Keratinocyte (primary cell): ENCODE measurements at regions not wholly inside any gene's neighbourhood (a gene's known extent, or its start where the extent isn't known, plus 50 kb on each side); places are given as distances from the start of the nearest gene placed in this dataset.

Experiments used
- DNase-seq: peaks from one replicate; pipeline ENCODE4 v3.0.0-alpha.2; 2011; ENCODE audit warnings: low read depth, missing footprints, low spot score
- FAIRE-seq: peaks from 2 replicates; lab custom pipeline; 2011; peaks lifted over from hg19 to GRCh38; lab: Jason Lieb, UNC
- H2AFZ ChIP-seq: 2 replicates; pipeline ENCODE4 v1.6.0; 2012; ENCODE audit warnings: low read length, control low read depth, inconsistent platforms; ENCODE audit not compliant: control insufficient read depth
- H3K27ac ChIP-seq: 2 replicates; pipeline ENCODE4 v1.5.1; 2011; ENCODE audit warnings: low read length; ENCODE audit not compliant: control insufficient read depth, insufficient read depth
- H3K27me3 ChIP-seq: 3 replicates; pipeline ENCODE4 v1.6.0; 2011; ENCODE audit warnings: low read length; ENCODE audit not compliant: control insufficient read depth, insufficient read depth; ENCODE audit errors: extremely low read depth
- H3K36me3 ChIP-seq, 2 experiments: 2 replicates in 1 of 2; 3 replicates in 1 of 2; pipeline ENCODE4 v1.5.1; 2011; ENCODE audit warnings: low read length in 2 of 2, mild to moderate bottlenecking in 1 of 2; ENCODE audit not compliant: control insufficient read depth in 2 of 2, insufficient read depth in 2 of 2; ENCODE audit errors: extremely low read depth in 1 of 2
- H3K4me1 ChIP-seq: 3 replicates; pipeline ENCODE4 v1.5.1; 2011; ENCODE audit warnings: low read length; ENCODE audit not compliant: control insufficient read depth, insufficient read depth; ENCODE audit errors: extremely low read depth
- H3K4me2 ChIP-seq: 3 replicates; pipeline ENCODE4 v1.6.0; 2011; ENCODE audit warnings: low read depth, low read length; ENCODE audit not compliant: control insufficient read depth, insufficient read depth; ENCODE audit errors: extremely low read depth
- H3K4me3 ChIP-seq, 3 experiments: fragments of 200-600 bp in 1 of 3; sonication (generic) in 1 of 3; 2 replicates in 2 of 3; 3 replicates in 1 of 3; pipeline ENCODE4 v1.5.1; 2011 to 2016; ENCODE audit warnings: low read length in 3 of 3, mild to moderate bottlenecking in 3 of 3, control low read depth in 2 of 3, inconsistent platforms in 1 of 3, low read depth in 1 of 3, mixed read lengths in 1 of 3, mixed run types in 1 of 3, moderate library complexity in 1 of 3; ENCODE audit not compliant: control insufficient read depth in 2 of 3, insufficient read depth in 2 of 3; ENCODE audit errors: extremely low read depth in 1 of 3
- H3K79me2 ChIP-seq: 2 replicates; pipeline ENCODE4 v1.6.0; 2012; ENCODE audit warnings: low read length; ENCODE audit not compliant: control insufficient read depth, insufficient read depth
- H3K9ac ChIP-seq: 3 replicates; pipeline ENCODE4 v1.6.0; 2011; ENCODE audit warnings: low read length; ENCODE audit not compliant: control insufficient read depth, insufficient read depth; ENCODE audit errors: extremely low read depth
- H3K9me1 ChIP-seq: 3 replicates; pipeline ENCODE4 v1.6.0; 2011; ENCODE audit warnings: low read length; ENCODE audit not compliant: control insufficient read depth, insufficient read depth; ENCODE audit errors: extremely low read depth
- H3K9me3 ChIP-seq: 2 replicates; pipeline ENCODE4 v1.5.1; 2012; ENCODE audit warnings: low read depth, low read length; ENCODE audit not compliant: control insufficient read depth
- H4K20me1 ChIP-seq: 3 replicates; pipeline ENCODE4 v1.6.0; 2011; ENCODE audit warnings: low read length; ENCODE audit not compliant: control insufficient read depth, insufficient read depth; ENCODE audit errors: extremely low read depth
- EZH2 ChIP-seq: IDR thresholded peaks from one replicate; pipeline ENCODE4 v1.6.1; 2012; ENCODE audit warnings: inconsistent platforms, mild to moderate bottlenecking, low read length, moderate library complexity
- dilution Hi-C: fragments of 300-500 bp; cut with MboI; formaldehyde crosslinking; loops from one replicate; pipeline ENCODE4 v1.7.0; 2020; ENCODE audit warnings: low sequenced_read_pairs; ENCODE audit not compliant: extremely low pct_ligation_motif_present
- TF ChIP-seq, protein P1 (sequence below), 3 experiments: IDR thresholded peaks in 1 of 3; conservative IDR thresholded peaks in 1 of 3; optimal IDR thresholded peaks in 1 of 3; 2 replicates in 2 of 3; 3 replicates in 1 of 3; pipeline versions ENCODE3 to v1.5.1; 2011; ENCODE audit warnings: low read length in 3 of 3, mild to moderate bottlenecking in 3 of 3, moderate library complexity in 2 of 3, control low read depth in 1 of 3, inconsistent platforms in 1 of 3; ENCODE audit not compliant: insufficient read depth in 2 of 3; ENCODE audit errors: extremely low read depth in 1 of 3

- no peaks in the 10 kb centered on the region for H3K79me2 ChIP-seq
- no peak overlapping the region for H3K4me3 ChIP-seq
- H3K27ac ChIP-seq: no peak overlapping the region
- no peak overlapping the region for H2AFZ ChIP-seq
- FAIRE-seq (no peak), DNase-seq (no peak)
- H3K36me3 ChIP-seq: no peaks in the 10 kb centered on the region
- no peak overlapping the region for H3K9ac ChIP-seq
- no peaks in the 10 kb centered on the region for H3K9me3 ChIP-seq
- H3K27me3 ChIP-seq: no peaks in the 10 kb centered on the region
- TF ChIP-seq, protein P1, sequence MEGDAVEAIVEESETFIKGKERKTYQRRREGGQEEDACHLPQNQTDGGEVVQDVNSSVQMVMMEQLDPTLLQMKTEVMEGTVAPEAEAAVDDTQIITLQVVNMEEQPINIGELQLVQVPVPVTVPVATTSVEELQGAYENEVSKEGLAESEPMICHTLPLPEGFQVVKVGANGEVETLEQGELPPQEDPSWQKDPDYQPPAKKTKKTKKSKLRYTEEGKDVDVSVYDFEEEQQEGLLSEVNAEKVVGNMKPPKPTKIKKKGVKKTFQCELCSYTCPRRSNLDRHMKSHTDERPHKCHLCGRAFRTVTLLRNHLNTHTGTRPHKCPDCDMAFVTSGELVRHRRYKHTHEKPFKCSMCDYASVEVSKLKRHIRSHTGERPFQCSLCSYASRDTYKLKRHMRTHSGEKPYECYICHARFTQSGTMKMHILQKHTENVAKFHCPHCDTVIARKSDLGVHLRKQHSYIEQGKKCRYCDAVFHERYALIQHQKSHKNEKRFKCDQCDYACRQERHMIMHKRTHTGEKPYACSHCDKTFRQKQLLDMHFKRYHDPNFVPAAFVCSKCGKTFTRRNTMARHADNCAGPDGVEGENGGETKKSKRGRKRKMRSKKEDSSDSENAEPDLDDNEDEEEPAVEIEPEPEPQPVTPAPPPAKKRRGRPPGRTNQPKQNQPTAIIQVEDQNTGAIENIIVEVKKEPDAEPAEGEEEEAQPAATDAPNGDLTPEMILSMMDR (optimal IDR thresholded peaks at IDR 0.05 in 1 of 3, IDR thresholded peaks at IDR 0.05 in 1 of 3, conservative IDR thresholded peaks at IDR 0.05 in 1 of 3; ENCODE audit: extremely low read depth in 1 of 3, insufficient read depth in 2 of 3, low read length in 3 of 3): no peak
- no peak for TF ChIP-seq EZH2
- no peaks in the 10 kb centered on the region for H3K9me1 ChIP-seq
- no peaks in the 10 kb centered on the region for H4K20me1 ChIP-seq
- H3K4me1 ChIP-seq: no peaks in the 10 kb centered on the region
- dilution Hi-C loops: no loop called here
- H3K4me2 ChIP-seq: no peak overlapping the region
These were observed 248.2 kb upstream of the SLC39A10 start for GRCh38 chr2:195408811-195409210.

GRCh38 chr2:195408196-195408595 lies 248.8 kb upstream of the SLC39A10 start:
- H3K4me3 ChIP-seq: no peak overlapping the region
- no peaks in the 10 kb centered on the region for H3K79me2 ChIP-seq
- no peak overlapping the region for H3K27ac ChIP-seq
- TF ChIP-seq EZH2: no peak
- TF ChIP-seq, protein P1 (optimal IDR thresholded peaks at IDR 0.05 in 1 of 3, IDR thresholded peaks at IDR 0.05 in 1 of 3, conservative IDR thresholded peaks at IDR 0.05 in 1 of 3; ENCODE audit: extremely low read depth in 1 of 3, insufficient read depth in 2 of 3, low read length in 3 of 3): no peak
- H3K9ac ChIP-seq: no peak overlapping the region
- DNase-seq (no peak), FAIRE-seq (no peak)
- H3K36me3 ChIP-seq: no peaks in the 10 kb centered on the region
- no peaks in the 10 kb centered on the region for H3K9me3 ChIP-seq
- H2AFZ ChIP-seq: no peak overlapping the region
- no peaks in the 10 kb centered on the region for H4K20me1 ChIP-seq
- no peak overlapping the region for H3K4me2 ChIP-seq
- dilution Hi-C loops: no loop called here
- no peaks in the 10 kb centered on the region for H3K4me1 ChIP-seq
- H3K9me1 ChIP-seq: no peaks in the 10 kb centered on the region
- no peaks in the 10 kb centered on the region for H3K27me3 ChIP-seq
